Frontal cortex (tissue), 3 donors: ENCODE measurements at regions not wholly inside any gene's neighbourhood (a gene's known extent, or its start where the extent isn't known, plus 50 kb on each side); places are given as distances from the start of the nearest gene placed in this dataset.

Experiments
- DNase-seq, 2 donors: peaks; one replicate each; pipeline ENCODE4 v3.0.0; 2012; ENCODE audit warnings: low spot score in 2 of 2
- FAIRE-seq: peaks from 2 replicates; lab custom pipeline; 2012; peaks lifted over from hg19 to GRCh38; lab: Jason Lieb, UNC
- donor health status: control.
- donor health status: control.
- donor health status: control.

GRCh38 chr15:31258260-31258659, 68.4 kb upstream of the KLF13 start:
- DNase-seq: no peak
- no peak for FAIRE-seq

DNA sequence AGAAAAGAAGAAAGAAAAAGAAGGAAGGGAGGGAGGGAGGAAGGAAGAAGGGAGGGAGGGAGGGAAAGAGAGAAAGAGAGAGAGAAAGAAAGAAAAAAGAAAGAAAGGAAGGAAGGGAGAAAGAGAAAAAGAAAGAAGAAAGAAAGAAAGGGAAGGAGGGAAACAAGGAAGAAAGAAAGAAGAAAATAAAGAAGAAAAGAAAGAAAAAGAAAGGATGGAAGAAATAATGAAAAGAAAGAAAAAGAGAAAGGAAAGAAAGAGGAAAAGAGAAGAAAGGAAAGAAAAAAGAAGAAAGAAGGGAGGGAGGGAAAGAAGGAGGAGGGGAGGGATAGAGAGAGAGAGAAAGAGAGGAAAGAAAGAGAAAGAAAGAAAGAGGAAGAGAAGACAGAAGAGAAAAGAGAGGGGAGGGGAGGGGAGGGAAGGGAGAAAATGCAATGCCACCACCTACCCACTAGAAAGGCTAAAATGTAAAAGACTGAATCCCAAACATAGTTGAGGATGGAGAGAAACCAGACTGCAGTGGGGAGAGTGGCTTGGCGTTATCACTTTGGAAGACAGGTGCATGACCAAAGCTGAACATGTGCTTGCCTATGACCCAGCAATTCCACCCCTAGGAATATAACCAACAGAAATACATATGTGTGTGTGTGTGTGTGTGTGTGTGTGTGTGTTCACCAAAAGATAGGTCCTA, 66.9 kb upstream of the KLF13 start:
- no peak for FAIRE-seq
- DNase-seq: no peak

GRCh38 chr15:31260646-31261265, 65.9 kb upstream of the KLF13 start:
- FAIRE-seq (no peak), DNase-seq (no peak)

DNA sequence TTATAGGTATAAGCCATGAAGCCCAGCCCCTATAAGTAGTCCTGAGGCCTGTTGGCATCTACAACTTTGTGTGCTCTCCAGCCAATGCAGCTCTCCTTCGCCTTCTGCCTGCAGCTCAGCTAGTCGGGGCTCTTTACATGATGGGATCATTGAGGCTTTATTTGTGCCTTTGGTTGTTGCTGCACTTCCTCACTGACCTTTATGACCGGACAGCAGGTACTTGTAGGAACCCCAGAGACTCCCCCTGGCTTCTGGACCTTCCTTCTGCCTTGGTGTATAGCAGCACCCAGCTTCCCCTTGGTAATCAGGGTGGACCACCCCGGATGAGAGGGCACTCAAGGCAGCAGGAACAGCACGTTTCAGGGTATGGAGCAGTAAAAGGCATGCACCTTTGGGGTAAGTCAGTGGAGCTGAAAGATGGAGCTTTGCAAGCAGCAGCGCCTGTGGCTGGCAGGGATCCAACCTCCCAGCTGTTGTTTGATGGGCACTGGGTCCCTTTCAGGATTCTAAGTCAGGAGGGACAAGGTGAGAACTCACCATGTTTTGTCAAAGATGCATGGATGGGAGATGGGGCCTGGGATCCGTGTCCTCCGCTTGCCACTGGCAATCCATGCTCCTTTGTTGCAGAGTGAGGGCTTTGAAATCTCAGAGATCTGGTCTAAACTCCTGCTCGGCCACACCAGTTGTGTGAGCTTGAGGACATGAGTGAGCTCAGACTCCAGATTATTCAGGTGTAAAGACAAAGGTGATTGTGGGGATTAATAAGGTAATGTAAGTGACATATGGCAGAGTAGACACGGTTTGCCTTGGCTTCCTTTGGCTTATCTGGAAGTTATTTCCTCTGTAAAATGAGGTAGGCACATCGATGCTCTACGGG, 65.1 kb upstream of the KLF13 start:
- DNase-seq: no peak
- no peak for FAIRE-seq

GRCh38 chr15:31262143-31262530, 64.5 kb upstream of the KLF13 start:
- DNase-seq (no peak), FAIRE-seq (no peak)

GRCh38 chr15:31262901-31263671, 63.5 kb upstream of the KLF13 start:
- DNase-seq (no peak), FAIRE-seq (no peak)

- FAIRE-seq (no peak), DNase-seq (peak in 1 of 2 donors; percentile 46)
Measured at GRCh38 chr15:31263751-31264558, 62.7 kb upstream of the KLF13 start.

DNA sequence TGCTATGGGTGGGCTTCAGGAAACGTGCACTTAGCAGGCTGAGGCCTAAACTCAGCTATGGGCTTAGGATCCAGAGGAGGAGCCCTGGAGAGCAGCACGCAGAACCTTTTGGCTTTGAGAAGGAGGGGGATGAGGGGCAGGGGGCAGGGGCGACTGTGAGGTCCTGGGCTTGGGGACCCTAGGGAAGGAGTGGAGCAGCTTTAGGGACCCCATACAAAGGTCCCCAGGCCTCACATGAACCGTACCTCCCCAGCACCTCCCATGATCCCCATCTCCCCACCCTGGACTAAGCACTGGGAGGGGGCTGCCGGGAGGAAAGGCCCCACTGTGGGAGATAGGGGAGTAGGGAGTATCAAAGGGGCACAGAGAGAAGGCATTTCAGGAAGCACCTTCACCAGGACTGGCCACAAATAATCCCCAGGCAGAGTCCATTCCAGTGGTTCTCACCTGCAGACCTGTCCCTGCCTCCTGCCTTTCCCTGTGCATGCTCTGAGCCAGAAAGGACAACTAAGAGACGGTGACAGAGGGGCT, 62.0 kb upstream of the KLF13 start:
- DNase-seq (no peak), FAIRE-seq (no peak)

- FAIRE-seq (no peak), DNase-seq (no peak)
Measured at GRCh38 chr15:31265090-31265870, 61.4 kb upstream of the KLF13 start.

- FAIRE-seq: no peak
- DNase-seq: peak in 1 of 2 donors; percentile 44
Measured at GRCh38 chr15:31265871-31266711, 60.5 kb upstream of the KLF13 start.

DNA sequence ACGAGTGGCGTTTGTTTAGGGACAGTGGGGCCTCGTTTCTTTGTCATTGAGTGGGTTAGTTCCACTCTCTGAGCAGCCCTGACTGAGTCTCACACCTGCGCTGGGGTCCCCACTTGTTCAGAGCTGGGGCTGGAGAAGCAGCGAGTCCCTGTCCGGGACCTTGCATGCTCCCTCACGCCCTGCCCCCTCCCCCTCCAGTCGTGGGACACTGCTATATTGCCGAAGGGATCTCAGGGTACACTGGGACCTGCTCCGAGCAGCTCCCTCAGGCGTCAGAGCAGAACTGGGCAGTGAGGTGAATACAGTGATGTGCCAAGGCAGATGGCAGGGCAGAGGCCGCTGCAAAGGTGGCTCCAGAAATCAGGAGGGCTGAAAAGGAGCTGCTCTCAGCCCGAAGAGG, 59.9 kb upstream of the KLF13 start:
- DNase-seq: no peak
- no peak for FAIRE-seq

GRCh38 chr15:31267161-31268107, 59.2 kb upstream of the KLF13 start:
- DNase-seq (no peak), FAIRE-seq (no peak)

- FAIRE-seq (no peak), DNase-seq (no peak)
Measured at GRCh38 chr15:31268108-31268501, 58.5 kb upstream of the KLF13 start.

DNA sequence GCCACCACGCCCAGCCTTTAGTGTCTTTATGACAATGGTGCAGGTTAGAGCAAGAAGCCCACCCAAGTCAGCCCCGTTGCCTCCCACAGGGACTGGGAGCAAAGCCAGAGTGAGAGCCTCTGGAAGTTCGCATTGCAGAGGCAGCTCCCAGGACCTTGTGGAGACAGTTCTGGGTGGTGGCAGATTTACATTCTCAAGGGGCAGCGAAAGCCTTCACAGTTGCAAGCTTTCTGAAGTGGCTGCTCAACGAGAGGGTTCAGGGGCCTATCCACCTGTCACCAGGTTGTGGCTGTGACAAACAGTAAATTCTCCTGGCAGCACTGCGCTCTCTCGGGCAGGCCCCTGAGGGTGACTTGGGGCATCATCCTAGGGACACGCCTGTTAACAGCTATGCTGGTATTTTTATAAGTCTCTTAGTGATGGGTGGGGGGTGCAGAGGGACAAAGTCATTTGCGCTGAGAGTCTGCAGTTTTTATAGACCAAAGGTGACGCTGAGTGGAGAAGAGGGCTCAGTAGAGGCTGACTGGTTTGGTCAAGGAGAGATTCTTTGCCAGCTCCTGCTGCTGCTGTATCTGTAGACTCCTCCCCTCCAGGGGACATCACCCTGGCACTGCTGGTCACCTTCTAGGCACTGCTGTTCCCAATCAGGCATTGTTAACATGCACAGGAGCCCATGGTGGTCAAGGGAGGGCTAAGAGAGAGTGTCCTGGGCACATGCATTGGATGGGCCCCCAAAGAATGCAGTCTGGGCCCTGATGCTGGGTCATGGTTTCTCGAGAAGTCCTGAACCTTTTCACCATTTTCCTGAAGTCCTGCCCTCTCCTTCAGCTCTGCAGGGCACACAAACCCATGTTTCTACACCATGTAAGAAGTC, 57.5 kb upstream of the KLF13 start:
- FAIRE-seq (no peak), DNase-seq (no peak)

GRCh38 chr15:31269816-31270575, 56.6 kb upstream of the KLF13 start:
- FAIRE-seq: no peak
- DNase-seq: no peak
